Muscle of back (tissue), 3 donors: ENCODE measurements at regions not wholly inside any gene's neighbourhood (a gene's known extent, or its start where the extent isn't known, plus 50 kb on each side); places are given as distances from the start of the nearest gene placed in this dataset.

Source experiments
- DNase-seq, 3 donors: peaks; one replicate each; pipeline versions ENCODE4 v3.0.0 to v3.0.0-alpha.2; 2013

GRCh38 chr20:21575981-21576740 lies 62.3 kb upstream of the NKX2-2 start:
- DNase-seq, result peak in 1 of 3 donors; percentile 4

- DNase-seq, result no peak
These were observed 61.3 kb upstream of the NKX2-2 start for GRCh38 chr20:21575167-21575566.

- no peak for DNase-seq
These were observed 60.6 kb upstream of the NKX2-2 start for GRCh38 chr20:21574443-21574842.

GRCh38 chr20:21573259-21573658 lies 59.4 kb upstream of the NKX2-2 start:
- no peak for DNase-seq

GRCh38 chr20:21571841-21572690 lies 58.2 kb upstream of the NKX2-2 start:
- peak; percentile 2 to 21 (median 4) for DNase-seq

- no peak for DNase-seq
These were observed 56.6 kb upstream of the NKX2-2 start for GRCh38 chr20:21570285-21570992.

- no peak for DNase-seq
These were observed 55.7 kb upstream of the NKX2-2 start for GRCh38 chr20:21569586-21569985.

GRCh38 chr20:21564127-21564773 lies 50.4 kb upstream of the NKX2-2 start:
- no peak for DNase-seq
